ENCODE measurements at regions not wholly inside any gene's neighbourhood (a gene's known extent, or its start where the extent isn't known, plus 50 kb on each side); places are given as distances from the start of the nearest gene placed in this dataset.

GRCh38 chr22:49502126-49502826 is 325.4 kb downstream of the BRD1 start:
- peaks cover 0 to 6% (median 2%) of the 10 kb centered on the region in 4 donors for H3K4me1 Mint-ChIP-seq

DNA sequence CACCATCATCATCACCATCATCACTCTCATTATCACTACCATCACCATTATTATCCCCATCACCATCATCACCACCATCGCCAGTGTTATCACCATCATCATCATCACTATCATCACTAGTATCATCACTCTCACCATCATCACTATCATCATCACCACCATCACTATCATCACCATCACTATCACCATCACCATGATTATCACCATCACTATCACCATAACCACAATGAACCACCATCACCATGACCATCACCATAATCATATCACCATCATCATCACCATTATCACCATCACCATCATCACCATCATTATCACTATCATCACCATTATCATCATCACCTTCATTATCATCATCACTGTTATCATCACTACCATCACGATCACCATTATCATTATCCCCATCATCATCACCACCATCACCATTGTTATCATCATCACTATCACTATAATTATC is 326.7 kb downstream of the BRD1 start:
- H3K4me1 ChIP-seq (ENCODE audit: control insufficient read depth, insufficient read depth, low read length, poor library complexity, severe bottlenecking): no peaks in the 10 kb centered on the region
- Mint-ChIP-seq H3K9me3 (peaks cover 0 to 3% (median 0%) of the 10 kb centered on the region in 7 donors), H3K4me1 (peaks cover 0 to 6% (median 2%) of the 10 kb centered on the region in 4 donors), H3K27ac (no peak overlapping the region), H3K4me3 (no peak overlapping the region), H3K27me3 (no peaks in the 10 kb centered on the region), H3K36me3 (no peaks in the 10 kb centered on the region)
- no peak for ATAC-seq (ENCODE audit: low read depth in 2 of 2)
- H3K27me3 ChIP-seq (ENCODE audit: control insufficient read depth, insufficient read depth, low read length): no peaks in the 10 kb centered on the region
- DNase-seq: no peak
- H3K27ac ChIP-seq (ENCODE audit: insufficient read depth, low read length, poor library complexity, severe bottlenecking): no peak overlapping the region
- no peaks in the 10 kb centered on the region for H3K36me3 ChIP-seq (ENCODE audit: control insufficient read depth, insufficient read depth, low read length)
- H3K9me3 ChIP-seq (ENCODE audit: control insufficient read depth in 2 of 2, low read length in 2 of 2): no peaks in the 10 kb centered on the region
- H3K4me3 ChIP-seq (ENCODE audit: low read depth, low read length): no peak overlapping the region

More at GRCh38 chr22:49502126-49502826, 325.4 kb downstream of the BRD1 start:
- no peak overlapping the region for H3K27ac ChIP-seq (ENCODE audit: insufficient read depth, low read length, poor library complexity, severe bottlenecking)
- H3K4me1 ChIP-seq (ENCODE audit: control insufficient read depth, insufficient read depth, low read length, poor library complexity, severe bottlenecking): no peaks in the 10 kb centered on the region
- no peaks in the 10 kb centered on the region for H3K27me3 ChIP-seq (ENCODE audit: control insufficient read depth, insufficient read depth, low read length)
- no peaks in the 10 kb centered on the region for H3K36me3 Mint-ChIP-seq
- H3K9me3 ChIP-seq (ENCODE audit: control insufficient read depth in 2 of 2, low read length in 2 of 2): no peaks in the 10 kb centered on the region
- H3K9me3 Mint-ChIP-seq: peaks cover 0 to 5% (median 0%) of the 10 kb centered on the region in 7 donors
- H3K36me3 ChIP-seq (ENCODE audit: control insufficient read depth, insufficient read depth, low read length): no peaks in the 10 kb centered on the region
- peak in 1 of 3 donors; percentile 18 for DNase-seq
- no peak for ATAC-seq (ENCODE audit: low read depth in 2 of 2)
- H3K4me3 Mint-ChIP-seq: peak overlapping the region in 1 of 4 donors; percentile 12
- H3K27ac Mint-ChIP-seq: no peak overlapping the region
- H3K27me3 Mint-ChIP-seq: no peaks in the 10 kb centered on the region
- H3K4me3 ChIP-seq (ENCODE audit: low read depth, low read length): no peak overlapping the region

GRCh38 chr22:49500076-49500460 is 327.6 kb downstream of the BRD1 start:
- H3K4me3 Mint-ChIP-seq: no peak overlapping the region
- H3K4me1 ChIP-seq (ENCODE audit: control insufficient read depth, insufficient read depth, low read length, poor library complexity, severe bottlenecking): no peaks in the 10 kb centered on the region
- H3K9me3 Mint-ChIP-seq: peaks cover 0 to 3% (median 0%) of the 10 kb centered on the region in 7 donors
- H3K36me3 ChIP-seq (ENCODE audit: control insufficient read depth, insufficient read depth, low read length): no peaks in the 10 kb centered on the region
- no peak overlapping the region for H3K4me3 ChIP-seq (ENCODE audit: low read depth, low read length)
- H3K9me3 ChIP-seq (ENCODE audit: control insufficient read depth in 2 of 2, low read length in 2 of 2): no peaks in the 10 kb centered on the region
- DNase-seq (no peak), ATAC-seq (ENCODE audit: low read depth in 2 of 2) (no peak)
- no peaks in the 10 kb centered on the region for H3K27me3 ChIP-seq (ENCODE audit: control insufficient read depth, insufficient read depth, low read length)
- no peaks in the 10 kb centered on the region for H3K36me3 Mint-ChIP-seq
- H3K4me1 Mint-ChIP-seq: peaks cover 0 to 6% (median 4%) of the 10 kb centered on the region in 4 donors
- no peak overlapping the region for H3K27ac ChIP-seq (ENCODE audit: insufficient read depth, low read length, poor library complexity, severe bottlenecking)
- H3K27me3 Mint-ChIP-seq: no peaks in the 10 kb centered on the region
- H3K27ac Mint-ChIP-seq: no peak overlapping the region

DNA sequence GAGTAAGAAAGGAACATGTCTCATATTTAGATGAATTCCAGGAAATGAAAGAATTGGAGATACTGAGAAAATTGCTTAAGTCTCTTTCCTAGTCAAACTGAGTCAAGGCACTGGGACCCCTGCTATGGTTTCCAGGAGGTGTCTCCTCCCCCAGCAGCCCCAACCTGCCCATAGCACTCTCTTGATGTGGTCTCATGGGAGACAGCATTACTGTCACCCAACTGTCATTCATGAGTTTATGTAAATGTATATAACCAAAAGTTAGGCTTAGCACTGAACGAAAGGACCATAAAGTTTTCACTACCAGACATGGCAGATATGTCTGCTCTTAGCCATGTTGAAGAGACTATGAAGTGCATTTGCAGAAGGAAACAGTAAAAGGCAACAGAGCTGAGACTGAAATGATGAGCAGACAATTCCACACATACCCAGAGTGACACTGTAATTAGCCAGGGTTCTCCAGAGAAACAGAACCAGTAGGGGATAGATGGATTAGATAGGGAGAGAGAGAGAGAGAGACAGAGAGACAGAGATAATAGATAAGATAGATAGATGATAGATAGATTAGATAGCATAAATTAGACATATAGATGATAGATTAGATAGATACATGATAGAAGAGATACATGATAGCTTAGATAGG is 328.1 kb downstream of the BRD1 start:
- Mint-ChIP-seq H3K27ac (no peak overlapping the region), H3K36me3 (no peaks in the 10 kb centered on the region), H3K4me1 (peaks cover 0 to 6% (median 4%) of the 10 kb centered on the region in 4 donors), H3K4me3 (no peak overlapping the region), H3K27me3 (no peaks in the 10 kb centered on the region), H3K9me3 (peaks cover 0 to 3% (median 0%) of the 10 kb centered on the region in 7 donors)
- Histone ChIP-seq H3K27me3 (ENCODE audit: control insufficient read depth, insufficient read depth, low read length) (no peaks in the 10 kb centered on the region), H3K4me3 (ENCODE audit: low read depth, low read length) (no peak overlapping the region), H3K4me1 (ENCODE audit: control insufficient read depth, insufficient read depth, low read length, poor library complexity, severe bottlenecking) (no peaks in the 10 kb centered on the region), H3K36me3 (ENCODE audit: control insufficient read depth, insufficient read depth, low read length) (no peaks in the 10 kb centered on the region), H3K27ac (ENCODE audit: insufficient read depth, low read length, poor library complexity, severe bottlenecking) (no peak overlapping the region), H3K9me3 (ENCODE audit: control insufficient read depth in 2 of 2, low read length in 2 of 2) (no peaks in the 10 kb centered on the region)
- DNase-seq (no peak), ATAC-seq (ENCODE audit: low read depth in 2 of 2) (no peak)

DNA sequence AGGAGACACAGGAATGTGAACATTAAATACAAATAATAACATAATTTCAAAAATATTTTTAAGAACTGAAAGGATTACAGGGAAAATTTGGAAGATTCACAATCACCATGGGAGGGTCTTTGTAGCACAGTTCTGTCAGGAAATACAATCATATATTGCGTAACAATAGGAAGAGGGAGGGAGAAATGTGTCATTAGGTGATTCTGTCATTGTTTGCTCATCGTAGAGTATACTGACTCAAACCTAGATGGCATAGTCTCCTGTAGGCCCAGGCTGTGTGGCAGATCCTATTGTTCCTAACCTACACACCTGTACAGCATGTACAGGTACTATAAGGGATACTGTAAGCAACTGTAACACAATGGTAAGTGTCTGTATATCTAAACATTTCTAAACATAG is 330.4 kb downstream of the BRD1 start:
- Histone ChIP-seq H3K4me1 (ENCODE audit: control insufficient read depth, insufficient read depth, low read length, poor library complexity, severe bottlenecking) (no peaks in the 10 kb centered on the region), H3K9me3 (ENCODE audit: control insufficient read depth in 2 of 2, low read length in 2 of 2) (no peaks in the 10 kb centered on the region), H3K4me3 (ENCODE audit: low read depth, low read length) (no peak overlapping the region), H3K36me3 (ENCODE audit: control insufficient read depth, insufficient read depth, low read length) (no peaks in the 10 kb centered on the region), H3K27me3 (ENCODE audit: control insufficient read depth, insufficient read depth, low read length) (no peaks in the 10 kb centered on the region), H3K27ac (ENCODE audit: insufficient read depth, low read length, poor library complexity, severe bottlenecking) (no peak overlapping the region)
- H3K27ac Mint-ChIP-seq: no peak overlapping the region
- ATAC-seq (ENCODE audit: low read depth in 2 of 2) (no peak), DNase-seq (no peak)
- H3K4me3 Mint-ChIP-seq: no peak overlapping the region
- no peaks in the 10 kb centered on the region for H3K9me3 Mint-ChIP-seq
- no peaks in the 10 kb centered on the region for H3K27me3 Mint-ChIP-seq
- H3K4me1 Mint-ChIP-seq: peaks cover 0 to 5% (median under 1%) of the 10 kb centered on the region in 4 donors
- no peaks in the 10 kb centered on the region for H3K36me3 Mint-ChIP-seq

DNA sequence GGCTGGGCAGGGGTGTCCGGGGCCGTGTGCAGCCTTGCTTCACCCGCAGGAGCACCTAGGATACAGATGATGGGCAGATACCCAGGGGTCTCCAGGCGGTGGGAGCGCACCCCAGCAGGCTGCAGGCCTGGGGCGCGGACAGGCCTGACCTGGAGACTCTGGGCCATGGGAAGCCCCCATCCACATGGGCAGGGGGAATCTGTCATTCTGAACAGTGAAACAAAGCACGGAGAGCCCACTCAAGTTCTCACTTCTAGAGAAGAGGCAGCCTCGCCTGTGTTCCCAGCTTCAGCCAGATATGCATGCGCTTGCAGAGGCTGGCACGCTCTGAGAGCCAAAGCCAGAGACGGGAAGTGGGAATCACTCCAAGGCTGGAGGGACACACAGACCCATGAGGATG is 333.1 kb downstream of the BRD1 start:
- no peak for DNase-seq
- H3K4me3 Mint-ChIP-seq: no peak overlapping the region
- Histone ChIP-seq H3K9me3 (ENCODE audit: control insufficient read depth in 2 of 2, low read length in 2 of 2) (no peaks in the 10 kb centered on the region), H3K4me1 (ENCODE audit: control insufficient read depth, insufficient read depth, low read length, poor library complexity, severe bottlenecking) (no peaks in the 10 kb centered on the region), H3K4me3 (ENCODE audit: low read depth, low read length) (no peak overlapping the region), H3K36me3 (ENCODE audit: control insufficient read depth, insufficient read depth, low read length) (no peaks in the 10 kb centered on the region), H3K27me3 (ENCODE audit: control insufficient read depth, insufficient read depth, low read length) (no peaks in the 10 kb centered on the region), H3K27ac (ENCODE audit: insufficient read depth, low read length, poor library complexity, severe bottlenecking) (no peak overlapping the region)
- no peak overlapping the region for H3K27ac Mint-ChIP-seq
- ATAC-seq (ENCODE audit: low read depth in 2 of 2): no peak
- no peaks in the 10 kb centered on the region for H3K9me3 Mint-ChIP-seq
- H3K27me3 Mint-ChIP-seq: no peaks in the 10 kb centered on the region
- H3K36me3 Mint-ChIP-seq: no peaks in the 10 kb centered on the region
- H3K4me1 Mint-ChIP-seq: peaks cover 0 to 5% (median 0%) of the 10 kb centered on the region in 4 donors

GRCh38 chr22:49492741-49493251 is 334.9 kb downstream of the BRD1 start:
- ATAC-seq (ENCODE audit: low read depth in 2 of 2): no peak

More at GRCh38 chr22:49492741-49493251, 334.9 kb downstream of the BRD1 start:
- no peak for DNase-seq
- H3K4me1 ChIP-seq (ENCODE audit: control insufficient read depth, insufficient read depth, low read length, poor library complexity, severe bottlenecking): no peaks in the 10 kb centered on the region
- no peak overlapping the region for H3K4me3 Mint-ChIP-seq
- H3K36me3 Mint-ChIP-seq: no peaks in the 10 kb centered on the region
- H3K27me3 ChIP-seq (ENCODE audit: control insufficient read depth, insufficient read depth, low read length): no peaks in the 10 kb centered on the region
- H3K36me3 ChIP-seq (ENCODE audit: control insufficient read depth, insufficient read depth, low read length): no peaks in the 10 kb centered on the region
- no peak overlapping the region for H3K27ac ChIP-seq (ENCODE audit: insufficient read depth, low read length, poor library complexity, severe bottlenecking)
- peaks cover 0 to under 1% (median 0%) of the 10 kb centered on the region in 7 donors for H3K9me3 Mint-ChIP-seq
- no peak overlapping the region for H3K4me3 ChIP-seq (ENCODE audit: low read depth, low read length)
- no peaks in the 10 kb centered on the region for H3K9me3 ChIP-seq (ENCODE audit: control insufficient read depth in 2 of 2, low read length in 2 of 2)
- no peak overlapping the region for H3K27ac Mint-ChIP-seq
- H3K27me3 Mint-ChIP-seq: no peaks in the 10 kb centered on the region
- peaks cover 0 to 5% (median under 1%) of the 10 kb centered on the region in 4 donors for H3K4me1 Mint-ChIP-seq
